HG02885 (cell line): ENCODE measurements at regions not wholly inside any gene's neighbourhood (a gene's known extent, or its start where the extent isn't known, plus 50 kb on each side); places are given as distances from the start of the nearest gene placed in this dataset.

Source experiments
- ATAC-seq: cut with Tn5 transposase; IDR thresholded peaks from one replicate; pipeline ENCODE4 v1.9.1; 2021; ENCODE audit warnings: mild to moderate bottlenecking; ENCODE audit not compliant: unreplicated experiment, poor library complexity

DNA sequence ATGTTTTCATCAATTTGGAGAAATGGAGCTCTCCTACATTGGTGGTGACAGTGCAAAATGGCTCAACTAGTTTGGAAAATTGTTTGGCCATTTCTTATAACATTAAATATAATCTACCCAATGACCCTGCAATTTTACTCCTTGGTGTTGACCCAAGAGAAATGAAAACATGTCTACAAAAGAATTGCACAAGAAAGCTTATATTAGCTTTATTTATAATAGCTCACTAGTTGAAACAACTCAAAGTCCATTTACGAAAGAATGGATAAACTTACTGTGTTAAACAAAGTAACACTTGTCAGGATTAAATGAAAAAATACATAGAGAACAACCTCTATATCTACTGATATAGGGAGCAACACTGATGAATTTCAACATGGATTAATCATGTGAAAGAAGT, 539.9 kb downstream of the DNAJB9 start:
- ATAC-seq, result no peak

DNA sequence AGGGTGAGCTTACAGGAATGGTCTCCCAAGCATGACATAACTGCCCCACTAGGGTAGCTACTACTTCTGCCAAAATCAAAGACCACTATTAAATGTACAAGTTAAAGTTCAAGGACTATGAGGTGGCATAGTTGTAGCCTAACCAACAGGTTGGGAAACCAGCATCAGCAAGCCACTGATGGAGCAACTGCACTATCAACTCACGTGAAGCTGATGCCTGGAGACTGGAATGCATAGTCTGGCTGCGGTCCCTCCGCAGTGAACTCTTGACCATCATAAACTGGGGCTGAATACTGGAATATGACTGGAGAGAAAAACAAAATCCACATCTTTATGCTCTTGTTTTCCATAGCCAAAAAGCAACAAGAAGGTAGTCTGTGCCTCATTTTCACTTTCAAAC, 541.4 kb downstream of the DNAJB9 start:
- no peak for ATAC-seq

DNA sequence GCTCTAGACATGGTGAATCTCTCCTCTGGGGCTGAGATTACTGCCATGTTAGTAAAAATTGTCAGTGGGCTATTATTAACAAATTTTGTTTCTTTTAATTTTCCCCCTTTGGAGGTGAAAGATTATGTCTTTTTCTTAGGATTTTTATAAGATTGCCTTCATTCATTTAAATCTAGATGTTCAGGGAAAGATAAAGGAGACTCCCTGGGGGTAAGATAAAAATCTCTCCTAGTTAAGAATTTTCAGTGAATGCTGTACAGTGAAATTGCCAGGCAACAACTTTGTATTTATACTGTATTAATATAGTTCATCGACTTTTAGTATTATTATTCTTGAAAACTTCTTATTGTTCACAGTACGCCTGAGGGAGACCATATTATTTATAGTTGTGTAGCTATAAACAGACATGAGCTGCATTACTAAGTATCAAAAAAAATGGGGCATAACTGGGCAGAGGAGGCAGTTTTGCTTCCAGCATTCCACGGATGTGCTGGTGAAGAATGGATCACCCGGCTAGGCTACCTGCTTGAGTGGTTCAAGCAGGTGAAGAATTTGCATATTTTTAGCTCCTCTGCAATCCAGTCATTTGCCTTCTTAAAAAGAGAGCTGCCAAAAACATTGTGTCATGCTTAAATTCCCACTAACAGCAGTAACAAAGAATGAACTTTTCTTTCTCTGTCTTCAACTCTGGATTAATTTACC, 552.1 kb downstream of the DNAJB9 start:
- no peak for ATAC-seq

DNA sequence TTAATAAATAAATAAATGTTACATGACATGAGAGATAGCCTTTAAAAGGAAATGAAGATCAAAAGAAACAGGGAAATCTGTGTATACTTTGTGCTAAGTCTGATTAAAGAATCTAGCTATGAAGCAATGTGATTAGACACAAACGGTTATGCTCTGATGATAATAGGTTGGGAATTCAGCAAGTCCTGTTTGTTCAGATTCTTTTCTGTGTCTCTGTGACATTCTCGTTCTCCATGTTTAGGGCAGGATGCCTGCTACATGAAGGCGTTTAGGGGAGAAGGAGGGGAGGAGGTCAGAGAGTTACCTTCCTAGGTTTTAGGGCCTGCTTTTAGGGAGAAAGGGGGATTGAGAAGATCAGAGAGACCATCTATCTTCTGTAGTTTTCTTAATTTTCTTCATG, 555.3 kb downstream of the DNAJB9 start:
- ATAC-seq, result no peak

DNA sequence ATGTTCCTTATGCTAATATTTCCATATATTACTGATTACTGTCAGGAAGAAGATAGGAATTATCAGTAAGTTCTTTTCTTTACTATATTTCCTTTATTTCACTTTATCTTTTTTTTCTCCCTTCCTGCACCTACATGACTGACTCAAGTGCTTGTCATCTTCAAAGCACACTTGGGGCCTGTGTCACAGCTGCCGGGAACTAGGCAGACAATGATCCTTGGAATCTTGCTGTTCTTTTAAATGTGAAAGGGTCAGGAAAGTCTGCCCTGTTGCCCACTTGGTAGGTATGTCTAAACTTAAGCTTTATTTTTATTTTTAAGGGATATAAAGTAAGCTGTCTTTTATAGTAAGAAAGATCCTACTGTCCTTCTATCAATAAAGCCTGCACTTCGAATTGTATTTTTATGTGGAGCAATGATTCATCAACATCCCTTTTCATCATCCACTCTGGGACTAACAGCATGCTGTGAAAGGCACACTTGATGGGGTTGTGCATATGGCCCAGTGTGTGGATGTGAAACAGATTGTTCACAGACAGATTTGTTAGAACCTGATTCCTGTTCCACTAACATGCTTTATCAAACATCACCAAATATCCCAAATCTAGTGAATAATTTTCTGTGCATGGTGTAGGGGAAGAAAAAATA, 556.9 kb downstream of the DNAJB9 start:
- no peak for ATAC-seq

DNA sequence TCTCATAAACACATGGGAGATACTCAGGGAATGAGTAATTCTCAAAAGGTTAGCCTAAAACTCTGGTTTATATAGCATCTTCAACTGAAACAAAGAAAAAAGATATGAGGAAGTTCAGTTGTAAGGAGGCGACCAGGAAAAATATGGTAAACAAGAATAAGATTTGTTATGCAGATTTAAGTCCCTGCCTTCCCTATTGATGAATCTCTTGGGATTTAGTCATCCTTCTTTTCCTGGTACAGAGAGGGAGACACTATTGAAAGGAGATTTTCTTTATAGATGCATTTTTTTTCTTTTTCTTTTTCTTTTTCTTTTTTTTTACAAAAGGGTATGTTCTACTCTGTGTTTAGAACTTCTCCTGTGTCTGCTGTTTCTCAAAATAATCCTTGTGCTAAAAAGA, 557.5 kb downstream of the DNAJB9 start:
- no peak for ATAC-seq

DNA sequence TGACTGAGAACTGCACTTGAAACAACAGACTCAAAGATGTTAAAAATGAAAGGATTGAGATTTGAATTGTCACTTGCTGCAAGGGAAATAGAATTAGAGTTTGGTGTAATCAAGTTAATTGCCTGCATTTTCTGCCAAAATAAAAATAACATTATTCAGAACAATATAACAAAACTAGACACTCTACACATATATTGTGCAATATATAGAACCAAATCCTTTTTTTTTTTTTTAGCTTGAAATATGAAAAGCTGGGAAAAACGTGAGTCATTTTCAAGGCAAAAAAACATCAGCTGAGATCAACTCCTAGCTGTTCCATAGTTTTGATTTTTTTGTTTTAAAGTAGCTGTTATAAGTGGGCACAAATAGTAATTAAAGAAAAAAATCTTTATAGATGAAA, 561.5 kb downstream of the DNAJB9 start:
- ATAC-seq, result no peak

DNA sequence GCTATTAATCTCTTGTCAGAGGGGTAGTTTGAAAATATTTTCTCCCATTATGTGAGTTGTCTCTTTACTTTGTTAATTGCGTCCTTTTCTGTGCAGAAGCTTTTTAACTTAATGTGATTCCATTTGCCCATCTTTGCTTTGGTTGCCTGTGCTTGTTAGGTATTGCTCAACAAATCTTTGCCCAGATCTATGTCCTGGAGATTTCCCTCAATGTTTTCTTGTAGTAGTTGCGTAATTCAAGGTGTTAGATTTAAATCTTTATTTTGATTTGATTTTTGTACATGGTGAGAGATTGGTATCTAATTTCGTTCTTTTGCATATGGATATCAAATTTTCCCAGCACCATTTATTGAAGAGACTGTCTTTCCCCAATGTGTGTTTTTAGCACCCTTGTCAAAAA, 567.2 kb downstream of the DNAJB9 start:
- ATAC-seq, result no peak

DNA sequence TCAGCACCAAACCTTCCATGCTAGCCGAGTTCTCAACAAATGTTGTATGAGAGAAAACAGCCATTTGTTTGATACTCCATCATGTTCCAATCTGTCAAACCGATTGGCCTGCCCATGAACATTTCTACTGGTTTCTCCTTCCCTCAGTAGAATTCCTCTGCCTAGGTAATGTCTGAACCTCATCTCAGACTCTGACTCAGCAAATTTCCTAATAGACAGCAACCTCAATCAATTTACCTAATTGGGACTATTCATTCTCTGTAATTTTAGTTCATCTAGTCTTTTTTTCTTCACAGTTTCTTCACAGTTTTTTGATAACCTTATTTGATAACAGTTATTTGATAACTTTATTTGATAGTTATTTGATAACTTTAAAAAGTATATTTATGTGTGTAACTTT, 585.1 kb downstream of the DNAJB9 start:
- ATAC-seq, result no peak

DNA sequence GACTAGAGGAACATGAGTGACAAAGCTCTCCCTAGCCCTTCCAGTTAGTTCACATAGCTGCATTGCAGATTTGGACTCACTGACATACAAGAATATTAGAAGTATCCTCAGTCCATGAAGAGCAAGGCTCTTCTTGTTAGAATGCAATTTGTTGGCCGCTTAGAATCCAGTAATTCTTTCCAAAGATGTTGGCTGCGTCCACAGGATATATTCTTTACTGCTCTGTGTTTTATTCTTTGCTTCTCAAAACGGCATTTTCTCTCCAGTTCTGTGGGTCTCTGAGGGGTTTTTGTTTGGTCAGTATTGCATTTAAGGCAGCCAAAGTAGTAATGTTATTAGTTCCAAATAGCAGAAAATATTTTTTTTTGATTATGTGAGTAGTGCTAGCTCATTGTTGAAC, 588.6 kb downstream of the DNAJB9 start:
- ATAC-seq, result no peak

DNA sequence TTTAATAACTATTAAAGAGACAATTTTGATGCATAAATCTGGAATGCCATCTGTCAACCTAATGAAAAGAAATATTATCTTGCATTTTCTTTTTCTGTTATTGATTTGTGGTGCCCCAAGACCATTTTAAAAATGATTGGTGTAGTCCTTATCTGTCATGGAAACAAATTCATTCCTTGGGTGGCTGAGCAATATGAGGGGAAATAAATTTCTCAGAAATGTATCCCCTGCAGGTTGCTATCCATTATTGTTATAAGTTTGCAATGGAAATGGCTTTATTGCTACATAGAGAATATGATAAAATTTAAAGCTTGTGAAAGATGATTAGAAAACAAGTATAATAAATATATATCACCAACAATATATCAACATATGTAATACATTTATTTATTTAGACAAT, 607.0 kb downstream of the DNAJB9 start:
- no peak for ATAC-seq

DNA sequence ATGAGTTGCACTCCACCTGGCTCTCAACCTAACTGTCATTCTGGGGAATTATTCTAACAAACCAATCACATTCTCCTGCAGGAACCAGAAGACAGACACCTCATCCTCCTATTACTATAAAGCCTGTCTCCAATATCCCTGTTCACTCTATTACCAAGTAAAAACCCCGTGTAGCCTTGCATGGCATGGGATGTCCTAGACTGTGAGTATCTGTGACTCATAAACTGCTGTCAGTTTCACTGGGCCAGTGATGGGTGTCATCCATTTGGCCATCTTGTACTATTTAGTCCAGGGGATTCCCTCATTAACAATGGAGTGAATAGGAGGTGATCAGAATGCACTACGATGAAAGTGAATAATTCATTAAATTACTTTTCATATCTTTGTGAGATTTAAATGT, 608.7 kb downstream of the DNAJB9 start:
- ATAC-seq, result no peak

DNA sequence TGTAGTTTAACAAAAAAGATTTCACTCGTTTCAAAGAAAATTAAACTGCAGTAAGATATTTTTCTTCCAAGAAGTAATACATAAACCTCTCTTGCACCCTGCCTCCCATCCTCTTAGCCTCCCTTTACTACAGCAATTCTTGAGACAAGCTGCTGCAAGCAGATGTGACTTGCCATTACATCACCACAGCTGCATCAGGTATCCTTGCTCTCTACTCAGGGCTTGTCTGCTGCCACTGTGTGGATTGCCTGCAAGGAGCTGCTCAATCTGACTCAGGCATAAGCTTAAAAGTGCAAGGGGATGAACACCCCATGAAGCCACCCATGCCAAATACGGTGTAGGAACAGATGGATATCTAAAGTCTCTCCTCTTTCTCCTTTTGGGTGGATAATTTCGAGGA, 609.9 kb downstream of the DNAJB9 start:
- ATAC-seq, result no peak

DNA sequence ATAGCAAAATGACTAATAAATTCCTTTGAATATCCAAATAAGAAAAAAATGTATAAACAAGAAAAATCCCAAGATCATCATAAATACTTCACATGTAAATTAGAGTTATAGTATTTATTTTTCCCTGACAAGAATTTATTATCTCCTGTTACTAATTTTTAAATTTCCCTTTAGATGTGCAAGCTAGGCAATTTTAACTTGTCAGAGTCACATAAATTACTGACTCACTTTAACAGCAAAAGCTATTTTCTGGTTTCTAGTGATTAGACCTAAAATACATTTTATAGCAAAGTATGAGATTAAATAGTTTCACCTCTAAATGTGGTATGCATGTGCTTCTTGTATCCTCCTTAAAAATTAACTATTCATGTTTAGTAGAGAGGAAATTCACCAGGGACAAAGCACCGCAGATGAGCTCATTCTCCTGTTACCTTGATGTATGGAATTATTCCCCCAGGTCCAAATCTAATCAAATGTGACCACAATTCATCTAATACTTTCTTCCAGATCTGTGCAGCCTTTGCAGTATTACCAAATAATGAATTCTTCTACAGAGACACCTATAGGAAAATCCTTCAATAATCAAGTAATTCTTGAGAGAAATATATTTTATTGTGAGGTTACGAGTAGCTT, 621.2 kb downstream of the DNAJB9 start:
- no peak for ATAC-seq

DNA sequence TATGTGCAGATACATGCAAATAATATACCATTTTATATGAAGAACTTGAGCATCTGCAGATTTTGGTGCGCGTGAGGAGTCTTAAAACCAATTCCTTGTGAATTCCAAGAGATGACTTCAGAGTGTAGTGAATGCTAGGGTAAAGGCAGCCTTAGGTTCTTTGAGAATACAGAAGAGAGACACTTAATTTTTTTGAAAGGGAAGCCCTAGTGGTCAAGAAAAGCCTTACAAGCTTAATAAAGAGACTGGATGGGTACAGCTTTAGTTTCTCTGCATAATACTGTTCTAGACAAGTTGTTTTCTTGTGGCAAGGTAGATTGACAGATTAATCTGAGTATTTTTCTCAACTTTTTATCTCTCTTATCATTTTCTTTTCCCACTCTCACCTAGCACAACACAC, 636.5 kb downstream of the DNAJB9 start:
- ATAC-seq, result no peak

DNA sequence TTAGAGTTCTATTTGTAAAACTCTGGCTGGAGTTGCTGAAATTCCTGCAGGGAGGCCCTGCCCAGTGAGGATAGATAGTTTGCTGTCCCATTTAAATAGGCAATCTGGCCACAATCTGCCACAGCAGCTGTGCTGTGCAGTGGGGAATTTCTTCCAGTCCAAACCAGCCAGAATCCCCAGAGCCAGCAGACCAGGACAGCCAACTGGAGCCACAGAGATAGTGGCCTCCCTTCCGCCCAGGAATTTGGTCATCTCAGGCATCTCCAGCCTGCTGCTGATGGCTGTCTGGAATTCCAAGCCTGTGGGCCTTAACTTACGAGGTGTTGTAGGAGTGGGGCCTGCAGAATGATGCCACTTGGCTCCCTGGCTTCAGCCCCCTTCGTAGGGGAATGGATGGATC, 643.4 kb downstream of the DNAJB9 start:
- ATAC-seq, result no peak

DNA sequence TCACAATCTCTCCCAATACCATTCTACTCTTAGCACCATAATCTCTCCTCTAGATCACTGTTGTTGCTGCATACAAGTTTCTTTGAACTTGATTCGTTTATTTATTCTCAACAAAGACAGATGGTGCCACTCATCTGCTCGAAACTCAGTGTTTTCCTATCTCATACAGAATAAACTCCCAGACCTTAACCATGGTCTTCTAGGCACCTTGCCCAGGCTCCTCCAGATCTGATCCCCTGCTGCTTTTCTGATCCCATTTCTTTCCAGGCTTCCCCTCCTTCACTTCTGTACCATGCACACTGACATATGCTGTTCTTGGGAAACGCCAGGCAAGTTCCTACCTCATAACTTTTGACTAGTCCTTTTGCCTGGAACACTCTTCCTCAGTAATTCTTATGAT, 645.7 kb downstream of the DNAJB9 start:
- ATAC-seq, result no peak

DNA sequence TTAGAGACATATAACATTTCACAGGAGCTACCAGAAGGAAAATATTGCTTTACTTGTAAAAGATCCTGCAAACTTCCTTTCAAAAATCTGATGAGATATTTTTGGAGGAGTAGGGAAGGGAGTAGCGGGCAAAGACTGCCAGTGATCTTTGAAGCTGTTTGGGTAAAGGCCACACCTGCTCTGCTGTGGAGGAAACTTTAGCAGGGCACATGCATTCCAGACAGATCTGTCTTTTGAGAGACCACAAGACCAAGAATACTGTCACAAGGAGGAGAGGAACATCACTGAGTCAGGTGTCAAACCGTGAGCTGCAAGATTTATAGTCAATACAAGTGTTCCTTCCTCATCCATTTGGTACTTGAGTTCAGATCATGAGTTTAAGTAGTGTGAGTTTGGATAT, 654.4 kb downstream of the DNAJB9 start:
- ATAC-seq, result no peak

DNA sequence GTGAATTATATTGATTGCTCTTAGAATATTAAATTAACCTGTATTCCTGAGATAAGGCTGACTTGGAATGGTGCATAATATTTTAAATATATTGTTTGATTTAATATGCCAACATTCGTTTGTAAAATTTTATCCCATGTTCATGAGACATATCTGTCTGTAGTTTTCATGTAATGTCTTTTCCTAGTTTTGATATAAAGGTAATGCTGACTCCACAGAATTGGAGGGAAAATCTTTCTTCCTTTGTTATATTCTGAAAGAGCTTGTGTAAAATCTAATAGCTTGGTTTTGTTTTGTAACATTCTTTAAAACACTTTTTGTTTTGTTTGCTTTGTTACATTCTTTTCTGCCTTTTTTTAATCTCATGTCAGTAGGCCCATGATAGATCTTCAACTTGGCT, 657.0 kb downstream of the DNAJB9 start:
- ATAC-seq, result no peak

DNA sequence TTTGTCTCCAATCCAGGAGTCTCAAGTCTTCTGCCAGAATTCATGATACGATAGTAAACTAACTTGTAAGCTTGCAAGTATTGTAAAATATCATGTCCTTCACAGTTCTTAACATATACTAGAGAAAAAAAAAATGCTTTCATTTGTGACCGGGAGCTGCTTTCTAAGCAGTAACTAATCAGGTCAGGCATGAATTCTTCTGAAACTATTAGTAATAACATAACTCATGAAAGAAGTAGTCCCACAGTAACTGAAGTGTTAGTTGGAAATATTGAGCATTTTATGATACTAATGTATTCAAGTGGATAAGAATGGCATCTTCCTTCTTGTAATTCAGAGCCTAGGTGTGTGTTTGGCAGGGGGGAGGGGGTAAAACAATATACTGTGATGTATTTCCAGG, 665.6 kb downstream of the DNAJB9 start:
- ATAC-seq, result no peak

DNA sequence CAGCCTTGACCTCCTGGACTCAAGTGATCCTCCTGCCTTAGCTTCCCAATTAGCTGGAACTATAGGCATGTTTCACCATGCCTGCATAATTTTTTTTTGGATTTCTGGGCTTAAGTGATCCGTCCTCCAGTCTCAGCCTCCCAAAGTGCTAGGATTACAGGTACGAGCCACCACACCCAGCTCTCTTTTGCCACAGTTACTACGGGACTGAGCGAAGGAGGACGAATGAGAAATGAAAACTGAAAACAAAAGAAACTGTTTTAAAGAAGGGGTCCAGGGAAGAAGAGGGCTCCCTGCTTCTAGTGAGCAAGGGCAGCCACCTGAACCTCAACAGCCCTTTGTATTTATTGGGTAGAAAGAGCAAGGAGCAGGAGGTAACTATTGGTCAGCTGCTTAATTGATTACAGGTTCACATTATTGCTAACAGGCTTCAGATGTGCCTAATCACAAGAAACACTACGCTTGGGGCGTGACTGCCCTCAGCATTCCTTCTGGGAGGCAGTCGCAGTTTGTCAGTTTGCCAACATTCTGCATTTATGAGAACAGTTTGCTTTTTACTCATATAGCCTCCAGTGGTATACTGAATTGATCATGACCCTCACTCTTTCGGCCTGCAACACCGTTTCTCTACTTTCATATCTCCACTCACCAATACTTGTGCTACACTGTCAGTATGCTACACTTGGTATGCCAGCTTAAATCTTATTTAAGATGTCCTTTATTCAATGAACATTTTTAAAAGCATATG, 676.8 kb downstream of the DNAJB9 start:
- ATAC-seq, result no peak
